Kidney (tissue), 13 donors: ENCODE measurements at regions not wholly inside any gene's neighbourhood (a gene's known extent, or its start where the extent isn't known, plus 50 kb on each side); places are given as distances from the start of the nearest gene placed in this dataset.

Experiments
- DNase-seq, 5 donors: peaks; one replicate each; pipeline ENCODE4 v3.0.0-alpha.2; 2013 to 2020
- FAIRE-seq: peaks from 2 replicates; lab custom pipeline; 2012; peaks lifted over from hg19 to GRCh38; lab: Jason Lieb, UNC
- H3K27ac ChIP-seq, 2 donors: one replicate each; pipeline ENCODE4 v1.7.0; 2013; ENCODE audit warnings: low read depth in 2 of 2, low read length in 2 of 2, inconsistent platforms in 1 of 2
- H3K27me3 ChIP-seq: one replicate; pipeline ENCODE4 v1.7.1; 2013; ENCODE audit warnings: low read length, inconsistent platforms; ENCODE audit not compliant: control insufficient read depth, insufficient read depth
- H3K36me3 ChIP-seq, 3 donors: one replicate each; pipeline versions ENCODE4 v1.7.0 to v1.7.1; 2013; ENCODE audit warnings: low read length in 3 of 3, control low read depth in 1 of 3, inconsistent platforms in 1 of 3; ENCODE audit not compliant: insufficient read depth in 3 of 3, control insufficient read depth in 2 of 3
- H3K4me1 ChIP-seq, 3 donors: one replicate each; pipeline versions ENCODE4 v1.7.0 to v1.7.1; 2013; ENCODE audit warnings: low read length in 3 of 3, inconsistent platforms in 1 of 3, low read depth in 1 of 3; ENCODE audit not compliant: control insufficient read depth in 2 of 3, insufficient read depth in 2 of 3
- H3K4me3 ChIP-seq, 3 donors: one replicate each; pipeline versions ENCODE4 v1.7.0 to v1.8.1; 2013; ENCODE audit warnings: low read length in 3 of 3, control low read depth in 1 of 3, inconsistent platforms in 1 of 3
- H3K9ac ChIP-seq, 3 donors: one replicate each; pipeline versions ENCODE4 v1.7.0 to v1.7.1; 2013; ENCODE audit warnings: low read length in 3 of 3, control low read depth in 1 of 3, inconsistent platforms in 1 of 3
- H3K9me3 ChIP-seq, 3 donors: one replicate each; pipeline versions ENCODE4 v1.7.0 to v1.7.1; 2013; ENCODE audit warnings: low read length in 3 of 3, control low read depth in 1 of 3, inconsistent platforms in 1 of 3; ENCODE audit not compliant: control insufficient read depth in 2 of 3, insufficient read depth in 1 of 3
- intact Hi-C: fragments of 100-400 bp; cut with DNase I; formaldehyde crosslinking; loops from one replicate; pipeline ENCODE4 v1.11.1; 2022
- TF ChIP-seq, protein P1 (sequence below): IDR thresholded peaks from 3 replicates; pipeline ENCODE4 v1.5.1; 2012; ENCODE audit warnings: mild to moderate bottlenecking, moderate library complexity, borderline replicate concordance; ENCODE audit not compliant: insufficient read depth; ENCODE audit errors: extremely low read depth
- donor health status: control.
- donor health status: control.
- donor health status: control.
- donor health status: control.
- donor health status: control.
- donor health status: DM: yes; HTN: yes; CAD: no.
- donor health status: Normal renal cell carcinoma (clear cell type).

DNA sequence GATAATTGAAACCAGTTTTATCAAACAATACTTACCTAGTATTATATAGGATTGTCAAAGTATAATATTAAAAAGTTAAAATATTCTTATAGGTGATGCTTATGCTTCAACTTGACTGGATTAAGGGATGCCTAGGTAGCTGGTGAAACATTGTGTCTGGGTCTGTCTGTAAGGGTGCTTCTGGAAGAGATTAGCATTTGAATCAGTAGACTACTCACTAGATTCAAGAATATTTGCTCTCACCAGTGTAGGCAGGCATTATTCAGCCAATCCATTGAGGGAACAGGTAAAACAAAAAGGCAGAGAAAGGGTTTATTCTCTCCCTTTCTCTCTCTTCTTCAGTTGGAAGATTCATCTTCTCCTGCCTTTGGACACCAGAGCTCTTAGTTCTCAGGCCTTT is 486.8 kb upstream of the GOLIM4 start:
- DNase-seq (no peak), FAIRE-seq (no peak)
- Histone ChIP-seq H3K9ac (no peak overlapping the region), H3K27ac (no peak overlapping the region), H3K36me3 (no peaks in the 10 kb centered on the region), H3K9me3 (no peaks in the 10 kb centered on the region), H3K27me3 (no peaks in the 10 kb centered on the region), H3K4me1 (no peaks in the 10 kb centered on the region), H3K4me3 (no peak overlapping the region)
- intact Hi-C loops, result no loop called here
- TF ChIP-seq, protein P1, sequence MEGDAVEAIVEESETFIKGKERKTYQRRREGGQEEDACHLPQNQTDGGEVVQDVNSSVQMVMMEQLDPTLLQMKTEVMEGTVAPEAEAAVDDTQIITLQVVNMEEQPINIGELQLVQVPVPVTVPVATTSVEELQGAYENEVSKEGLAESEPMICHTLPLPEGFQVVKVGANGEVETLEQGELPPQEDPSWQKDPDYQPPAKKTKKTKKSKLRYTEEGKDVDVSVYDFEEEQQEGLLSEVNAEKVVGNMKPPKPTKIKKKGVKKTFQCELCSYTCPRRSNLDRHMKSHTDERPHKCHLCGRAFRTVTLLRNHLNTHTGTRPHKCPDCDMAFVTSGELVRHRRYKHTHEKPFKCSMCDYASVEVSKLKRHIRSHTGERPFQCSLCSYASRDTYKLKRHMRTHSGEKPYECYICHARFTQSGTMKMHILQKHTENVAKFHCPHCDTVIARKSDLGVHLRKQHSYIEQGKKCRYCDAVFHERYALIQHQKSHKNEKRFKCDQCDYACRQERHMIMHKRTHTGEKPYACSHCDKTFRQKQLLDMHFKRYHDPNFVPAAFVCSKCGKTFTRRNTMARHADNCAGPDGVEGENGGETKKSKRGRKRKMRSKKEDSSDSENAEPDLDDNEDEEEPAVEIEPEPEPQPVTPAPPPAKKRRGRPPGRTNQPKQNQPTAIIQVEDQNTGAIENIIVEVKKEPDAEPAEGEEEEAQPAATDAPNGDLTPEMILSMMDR, result no peak

DNA sequence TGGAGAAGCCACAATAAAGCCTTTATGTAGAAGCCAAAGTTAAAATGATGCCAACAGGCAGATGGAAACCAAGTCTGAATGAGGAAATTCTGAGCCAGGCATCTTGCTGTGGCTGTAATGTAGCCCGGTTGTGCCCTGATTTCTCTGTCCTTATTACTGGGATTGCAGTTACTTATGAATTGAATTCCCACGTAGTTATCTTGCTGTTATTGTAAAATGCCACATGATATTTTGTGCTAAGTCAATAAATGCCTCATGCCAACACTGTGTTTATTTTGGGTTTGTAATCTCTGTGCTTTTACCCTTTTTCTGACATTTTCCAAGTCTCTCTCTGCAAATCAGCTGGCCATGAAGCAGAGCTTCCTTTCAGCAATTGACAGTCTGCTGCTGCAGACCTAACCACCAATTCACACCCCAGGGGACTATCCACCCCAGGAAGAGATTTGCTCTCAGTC is 486.1 kb upstream of the GOLIM4 start:
- FAIRE-seq (no peak), DNase-seq (no peak)
- no peaks in the 10 kb centered on the region for H3K4me1 ChIP-seq
- intact Hi-C loops, result no loop called here
- no peaks in the 10 kb centered on the region for H3K27me3 ChIP-seq
- no peak overlapping the region for H3K4me3 ChIP-seq
- no peaks in the 10 kb centered on the region for H3K36me3 ChIP-seq
- H3K9ac ChIP-seq, result no peak overlapping the region
- H3K9me3 ChIP-seq, result no peaks in the 10 kb centered on the region
- no peak overlapping the region for H3K27ac ChIP-seq
- TF ChIP-seq, protein P1, result no peak

DNA sequence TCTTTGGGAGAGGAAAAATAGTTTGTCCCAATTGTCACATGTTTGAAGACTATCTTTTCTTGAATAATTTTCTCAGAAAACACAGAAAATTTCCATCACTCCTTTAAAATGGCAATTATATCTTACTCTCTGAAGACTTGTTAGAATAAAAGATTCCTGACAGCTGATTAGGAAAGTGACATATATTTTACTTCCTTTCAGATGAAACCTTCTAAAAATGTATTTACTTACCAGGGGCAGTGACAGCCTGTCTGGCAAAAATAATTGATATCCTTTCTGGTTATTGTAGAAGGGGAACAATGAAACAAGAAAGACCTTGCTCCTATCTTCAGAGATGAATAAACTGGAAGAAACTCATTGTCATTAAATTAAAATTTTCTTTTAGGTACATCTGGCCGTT is 483.3 kb upstream of the GOLIM4 start:
- H3K9me3 ChIP-seq, result no peaks in the 10 kb centered on the region
- no peak for FAIRE-seq
- H3K36me3 ChIP-seq, result no peaks in the 10 kb centered on the region
- TF ChIP-seq, protein P1, result no peak
- DNase-seq, result no peak
- no peaks in the 10 kb centered on the region for H3K27me3 ChIP-seq
- H3K4me3 ChIP-seq, result no peak overlapping the region
- intact Hi-C loops, result no loop called here
- H3K27ac ChIP-seq, result no peak overlapping the region
- H3K4me1 ChIP-seq, result no peaks in the 10 kb centered on the region
- H3K9ac ChIP-seq, result no peak overlapping the region

DNA sequence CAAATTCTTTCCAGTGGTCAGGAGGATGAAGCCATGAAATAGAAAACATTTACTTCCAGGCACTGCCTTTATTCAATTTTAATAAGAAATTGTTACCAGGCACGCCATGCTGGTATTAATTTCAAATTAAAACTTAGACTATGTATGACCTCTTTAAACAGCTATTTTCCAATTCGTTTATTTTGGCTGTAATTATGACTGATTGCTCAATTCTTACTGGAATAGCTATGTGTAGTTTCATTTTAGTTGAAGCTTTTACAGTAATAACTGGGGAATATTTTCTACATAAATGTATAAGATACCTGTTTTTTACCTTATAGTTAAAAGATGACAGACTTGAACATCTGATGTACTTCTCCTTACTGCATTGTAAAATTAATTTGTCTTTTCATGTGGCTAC is 480.0 kb upstream of the GOLIM4 start:
- Histone ChIP-seq H3K27ac (no peak overlapping the region), H3K4me3 (no peak overlapping the region), H3K9me3 (no peaks in the 10 kb centered on the region), H3K27me3 (no peaks in the 10 kb centered on the region), H3K36me3 (no peaks in the 10 kb centered on the region), H3K9ac (no peak overlapping the region), H3K4me1 (no peaks in the 10 kb centered on the region)
- TF ChIP-seq, protein P1, result no peak
- no peak for DNase-seq
- no peak for FAIRE-seq
- intact Hi-C loops, result no loop called here
